ENCODE measurements at regions not wholly inside any gene's neighbourhood (a gene's known extent, or its start where the extent isn't known, plus 50 kb on each side); places are given as distances from the start of the nearest gene placed in this dataset.

DNA sequence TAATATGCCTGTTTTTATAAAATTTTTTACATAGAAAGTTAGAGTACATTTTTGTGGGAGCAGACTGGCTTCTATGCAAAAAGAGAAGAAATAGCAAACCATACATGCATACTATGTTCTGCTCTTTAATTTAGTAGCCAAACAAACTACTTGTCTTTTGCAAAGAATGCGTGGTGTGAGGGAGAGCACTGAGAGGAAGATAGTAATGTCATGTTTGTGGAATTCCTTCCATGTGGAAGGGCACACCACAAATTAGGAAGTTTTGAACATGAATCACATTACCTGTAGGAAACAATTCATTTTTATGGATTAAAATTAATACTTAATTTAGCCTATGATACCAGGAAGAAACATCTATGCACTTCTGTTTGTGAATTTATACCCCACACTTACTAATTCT lies 1529.1 kb upstream of the ADGRL3 start (continued):
- TF ChIP-seq, protein P1, sequence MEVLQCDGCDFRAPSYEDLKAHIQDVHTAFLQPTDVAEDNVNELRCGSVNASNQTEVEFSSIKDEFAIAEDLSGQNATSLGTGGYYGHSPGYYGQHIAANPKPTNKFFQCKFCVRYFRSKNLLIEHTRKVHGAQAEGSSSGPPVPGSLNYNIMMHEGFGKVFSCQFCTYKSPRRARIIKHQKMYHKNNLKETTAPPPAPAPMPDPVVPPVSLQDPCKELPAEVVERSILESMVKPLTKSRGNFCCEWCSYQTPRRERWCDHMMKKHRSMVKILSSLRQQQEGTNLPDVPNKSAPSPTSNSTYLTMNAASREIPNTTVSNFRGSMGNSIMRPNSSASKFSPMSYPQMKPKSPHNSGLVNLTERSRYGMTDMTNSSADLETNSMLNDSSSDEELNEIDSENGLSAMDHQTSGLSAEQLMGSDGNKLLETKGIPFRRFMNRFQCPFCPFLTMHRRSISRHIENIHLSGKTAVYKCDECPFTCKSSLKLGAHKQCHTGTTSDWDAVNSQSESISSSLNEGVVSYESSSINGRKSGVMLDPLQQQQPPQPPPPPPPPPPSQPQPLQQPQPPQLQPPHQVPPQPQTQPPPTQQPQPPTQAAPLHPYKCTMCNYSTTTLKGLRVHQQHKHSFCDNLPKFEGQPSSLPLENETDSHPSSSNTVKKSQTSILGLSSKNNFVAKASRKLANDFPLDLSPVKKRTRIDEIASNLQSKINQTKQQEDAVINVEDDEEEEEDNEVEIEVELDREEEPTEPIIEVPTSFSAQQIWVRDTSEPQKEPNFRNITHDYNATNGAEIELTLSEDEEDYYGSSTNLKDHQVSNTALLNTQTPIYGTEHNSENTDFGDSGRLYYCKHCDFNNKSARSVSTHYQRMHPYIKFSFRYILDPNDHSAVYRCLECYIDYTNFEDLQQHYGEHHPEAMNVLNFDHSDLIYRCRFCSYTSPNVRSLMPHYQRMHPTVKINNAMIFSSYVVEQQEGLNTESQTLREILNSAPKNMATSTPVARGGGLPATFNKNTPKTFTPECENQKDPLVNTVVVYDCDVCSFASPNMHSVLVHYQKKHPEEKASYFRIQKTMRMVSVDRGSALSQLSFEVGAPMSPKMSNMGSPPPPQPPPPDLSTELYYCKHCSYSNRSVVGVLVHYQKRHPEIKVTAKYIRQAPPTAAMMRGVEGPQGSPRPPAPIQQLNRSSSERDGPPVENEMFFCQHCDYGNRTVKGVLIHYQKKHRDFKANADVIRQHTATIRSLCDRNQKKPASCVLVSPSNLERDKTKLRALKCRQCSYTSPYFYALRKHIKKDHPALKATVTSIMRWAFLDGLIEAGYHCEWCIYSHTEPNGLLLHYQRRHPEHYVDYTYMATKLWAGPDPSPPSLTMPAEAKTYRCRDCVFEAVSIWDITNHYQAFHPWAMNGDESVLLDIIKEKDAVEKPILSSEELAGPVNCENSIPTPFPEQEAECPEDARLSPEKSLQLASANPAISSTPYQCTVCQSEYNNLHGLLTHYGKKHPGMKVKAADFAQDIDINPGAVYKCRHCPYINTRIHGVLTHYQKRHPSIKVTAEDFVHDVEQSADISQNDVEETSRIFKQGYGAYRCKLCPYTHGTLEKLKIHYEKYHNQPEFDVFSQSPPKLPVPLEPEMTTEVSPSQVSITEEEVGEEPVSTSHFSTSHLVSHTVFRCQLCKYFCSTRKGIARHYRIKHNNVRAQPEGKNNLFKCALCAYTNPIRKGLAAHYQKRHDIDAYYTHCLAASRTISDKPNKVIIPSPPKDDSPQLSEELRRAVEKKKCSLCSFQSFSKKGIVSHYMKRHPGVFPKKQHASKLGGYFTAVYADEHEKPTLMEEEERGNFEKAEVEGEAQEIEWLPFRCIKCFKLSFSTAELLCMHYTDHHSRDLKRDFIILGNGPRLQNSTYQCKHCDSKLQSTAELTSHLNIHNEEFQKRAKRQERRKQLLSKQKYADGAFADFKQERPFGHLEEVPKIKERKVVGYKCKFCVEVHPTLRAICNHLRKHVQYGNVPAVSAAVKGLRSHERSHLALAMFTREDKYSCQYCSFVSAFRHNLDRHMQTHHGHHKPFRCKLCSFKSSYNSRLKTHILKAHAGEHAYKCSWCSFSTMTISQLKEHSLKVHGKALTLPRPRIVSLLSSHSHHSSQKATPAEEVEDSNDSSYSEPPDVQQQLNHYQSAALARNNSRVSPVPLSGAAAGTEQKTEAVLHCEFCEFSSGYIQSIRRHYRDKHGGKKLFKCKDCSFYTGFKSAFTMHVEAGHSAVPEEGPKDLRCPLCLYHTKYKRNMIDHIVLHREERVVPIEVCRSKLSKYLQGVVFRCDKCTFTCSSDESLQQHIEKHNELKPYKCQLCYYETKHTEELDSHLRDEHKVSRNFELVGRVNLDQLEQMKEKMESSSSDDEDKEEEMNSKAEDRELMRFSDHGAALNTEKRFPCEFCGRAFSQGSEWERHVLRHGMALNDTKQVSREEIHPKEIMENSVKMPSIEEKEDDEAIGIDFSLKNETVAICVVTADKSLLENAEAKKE (CRISPR knock-in tag; IDR thresholded peaks at IDR 0.05) = no peak

DNA sequence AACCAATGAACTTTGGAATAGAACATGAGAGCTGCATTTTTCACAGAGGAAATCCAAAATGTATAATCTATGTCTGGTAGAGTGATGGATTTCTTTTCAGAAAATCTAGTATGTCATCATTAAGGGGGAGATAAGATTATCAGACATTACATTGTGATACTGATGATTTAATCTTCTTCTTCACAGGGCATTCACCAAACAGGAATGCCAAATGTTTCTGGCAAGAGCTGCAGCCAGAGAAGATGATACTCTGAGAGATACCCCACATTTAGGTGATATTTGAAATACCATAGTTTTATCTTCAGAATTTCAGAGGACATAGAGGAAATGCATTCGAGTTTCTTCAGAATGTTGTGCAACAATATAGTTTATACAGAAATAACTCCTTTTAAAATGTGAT lies 1523.7 kb upstream of the ADGRL3 start:
- DNase-seq (ENCODE audit: low spot score) (no peak), ATAC-seq (no peak)
- Histone ChIP-seq H3K4me3 (no peak overlapping the region), H3K27me3 (ENCODE audit: insufficient read depth) (no peaks in the 10 kb centered on the region), H3K27ac (ENCODE audit: low read depth) (no peak overlapping the region), H3K4me1 (ENCODE audit: insufficient read depth) (no peaks in the 10 kb centered on the region), H3F3A (replicated peaks; ENCODE audit: low read depth) (no peaks in the 10 kb centered on the region), H3K4me2 (no peak overlapping the region), H3K36me3 (ENCODE audit: insufficient read depth) (no peaks in the 10 kb centered on the region), H3K9me2 (ENCODE audit: insufficient read depth) (peaks cover 6% of the 10 kb centered on the region; the same call in 1 of the 2 replicates), H3K79me2 (replicated peaks; ENCODE audit: insufficient read depth) (no peaks in the 10 kb centered on the region), H2AFZ (no peak overlapping the region), H4K20me1 (replicated peaks; ENCODE audit: insufficient read depth) (no peaks in the 10 kb centered on the region)
- no peak overlapping the region for H3K4me3 Mint-ChIP-seq
- no peak overlapping the region for H3K27ac Mint-ChIP-seq
- no peaks in the 10 kb centered on the region for H3K9me3 Mint-ChIP-seq
- H3K27me3 Mint-ChIP-seq (ENCODE audit: insufficient read depth, low read depth, poor library complexity) = no peaks in the 10 kb centered on the region
- no peaks in the 10 kb centered on the region for H3K4me1 Mint-ChIP-seq
- no peaks in the 10 kb centered on the region for H3K36me3 Mint-ChIP-seq (ENCODE audit: low read depth)
- TF ChIP-seq JUNB (IDR thresholded peaks at IDR 0.05; ENCODE audit: unreplicated experiment) (no peak), EZH2phosphoT487 (IDR thresholded peaks at IDR 0.05; ENCODE audit: unreplicated experiment) (no peak)
- TF ChIP-seq, protein P2, sequence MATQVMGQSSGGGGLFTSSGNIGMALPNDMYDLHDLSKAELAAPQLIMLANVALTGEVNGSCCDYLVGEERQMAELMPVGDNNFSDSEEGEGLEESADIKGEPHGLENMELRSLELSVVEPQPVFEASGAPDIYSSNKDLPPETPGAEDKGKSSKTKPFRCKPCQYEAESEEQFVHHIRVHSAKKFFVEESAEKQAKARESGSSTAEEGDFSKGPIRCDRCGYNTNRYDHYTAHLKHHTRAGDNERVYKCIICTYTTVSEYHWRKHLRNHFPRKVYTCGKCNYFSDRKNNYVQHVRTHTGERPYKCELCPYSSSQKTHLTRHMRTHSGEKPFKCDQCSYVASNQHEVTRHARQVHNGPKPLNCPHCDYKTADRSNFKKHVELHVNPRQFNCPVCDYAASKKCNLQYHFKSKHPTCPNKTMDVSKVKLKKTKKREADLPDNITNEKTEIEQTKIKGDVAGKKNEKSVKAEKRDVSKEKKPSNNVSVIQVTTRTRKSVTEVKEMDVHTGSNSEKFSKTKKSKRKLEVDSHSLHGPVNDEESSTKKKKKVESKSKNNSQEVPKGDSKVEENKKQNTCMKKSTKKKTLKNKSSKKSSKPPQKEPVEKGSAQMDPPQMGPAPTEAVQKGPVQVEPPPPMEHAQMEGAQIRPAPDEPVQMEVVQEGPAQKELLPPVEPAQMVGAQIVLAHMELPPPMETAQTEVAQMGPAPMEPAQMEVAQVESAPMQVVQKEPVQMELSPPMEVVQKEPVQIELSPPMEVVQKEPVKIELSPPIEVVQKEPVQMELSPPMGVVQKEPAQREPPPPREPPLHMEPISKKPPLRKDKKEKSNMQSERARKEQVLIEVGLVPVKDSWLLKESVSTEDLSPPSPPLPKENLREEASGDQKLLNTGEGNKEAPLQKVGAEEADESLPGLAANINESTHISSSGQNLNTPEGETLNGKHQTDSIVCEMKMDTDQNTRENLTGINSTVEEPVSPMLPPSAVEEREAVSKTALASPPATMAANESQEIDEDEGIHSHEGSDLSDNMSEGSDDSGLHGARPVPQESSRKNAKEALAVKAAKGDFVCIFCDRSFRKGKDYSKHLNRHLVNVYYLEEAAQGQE (IDR thresholded peaks at IDR 0.05; ENCODE audit: unreplicated experiment) = no peak
- TF ChIP-seq, protein P1 (CRISPR knock-in tag; IDR thresholded peaks at IDR 0.05) = no peak
- TF ChIP-seq, protein P3, sequence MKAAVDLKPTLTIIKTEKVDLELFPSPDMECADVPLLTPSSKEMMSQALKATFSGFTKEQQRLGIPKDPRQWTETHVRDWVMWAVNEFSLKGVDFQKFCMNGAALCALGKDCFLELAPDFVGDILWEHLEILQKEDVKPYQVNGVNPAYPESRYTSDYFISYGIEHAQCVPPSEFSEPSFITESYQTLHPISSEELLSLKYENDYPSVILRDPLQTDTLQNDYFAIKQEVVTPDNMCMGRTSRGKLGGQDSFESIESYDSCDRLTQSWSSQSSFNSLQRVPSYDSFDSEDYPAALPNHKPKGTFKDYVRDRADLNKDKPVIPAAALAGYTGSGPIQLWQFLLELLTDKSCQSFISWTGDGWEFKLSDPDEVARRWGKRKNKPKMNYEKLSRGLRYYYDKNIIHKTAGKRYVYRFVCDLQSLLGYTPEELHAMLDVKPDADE (IDR thresholded peaks at IDR 0.05) = no peak
